ENCODE measurements at regions not wholly inside any gene's neighbourhood (a gene's known extent, or its start where the extent isn't known, plus 50 kb on each side); places are given as distances from the start of the nearest gene placed in this dataset.

DNA sequence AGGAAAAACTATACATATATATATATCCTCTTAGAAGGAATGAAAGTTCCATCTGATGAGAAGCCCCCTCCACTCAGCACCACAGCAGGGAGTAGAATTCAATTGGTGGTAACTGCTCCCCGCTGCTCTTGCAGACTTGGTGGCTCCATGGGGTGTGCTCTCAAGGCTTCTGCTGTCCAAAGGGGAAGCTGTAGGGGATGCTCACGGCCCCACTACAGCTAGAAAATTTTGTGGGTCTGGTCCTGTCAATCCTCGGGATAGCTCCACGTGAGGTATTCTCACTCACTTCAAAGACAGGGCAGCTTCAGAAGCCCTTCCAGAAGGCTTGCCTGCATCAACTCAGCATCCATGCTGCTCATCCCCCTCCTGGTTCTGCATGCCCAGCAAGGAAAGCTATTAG is 247.2 kb downstream of the CETN3 start:
- no peak overlapping the region for H3K27ac ChIP-seq (ENCODE audit: low read length)
- H3K4me2 ChIP-seq (ENCODE audit: low read length) = no peak overlapping the region
- H3K79me2 ChIP-seq (replicated peaks; ENCODE audit: insufficient read depth, low read length) = no peaks in the 10 kb centered on the region
- H3K27me3 ChIP-seq (ENCODE audit: insufficient read depth, low read depth, low read length) = no peaks in the 10 kb centered on the region
- H3K9ac ChIP-seq (ENCODE audit: low read length) = no peak overlapping the region
- no peaks in the 10 kb centered on the region for H3K9me2 ChIP-seq (ENCODE audit: insufficient read depth, low read length)
- no peaks in the 10 kb centered on the region for H3F3A ChIP-seq (ENCODE audit: insufficient read depth, low read length, poor library complexity, severe bottlenecking)
- TF ChIP-seq TAF1 (IDR thresholded peaks at IDR 0.05; ENCODE audit: low read depth) = no peak
- no peak overlapping the region for H3K4me3 ChIP-seq (ENCODE audit: low read length)
- H3K36me3 ChIP-seq (ENCODE audit: insufficient read depth, low read length) = no peaks in the 10 kb centered on the region
- H4K20me1 ChIP-seq (ENCODE audit: insufficient read depth) = no peaks in the 10 kb centered on the region
- H2AFZ ChIP-seq (ENCODE audit: low read depth, low read length) = no peak overlapping the region
- H3K9me3 ChIP-seq (ENCODE audit: low read length) = no peaks in the 10 kb centered on the region

- H3F3A ChIP-seq (ENCODE audit: insufficient read depth, low read length, poor library complexity, severe bottlenecking) = no peaks in the 10 kb centered on the region
- H3K36me3 ChIP-seq (ENCODE audit: insufficient read depth, low read length) = no peaks in the 10 kb centered on the region
- no peaks in the 10 kb centered on the region for H4K20me1 ChIP-seq (ENCODE audit: insufficient read depth)
- no peak overlapping the region for H2AFZ ChIP-seq (ENCODE audit: low read depth, low read length)
- TF ChIP-seq RAD21 (conservative IDR thresholded peaks at IDR 0.05) = no peak
- TF ChIP-seq TAF1 (IDR thresholded peaks at IDR 0.05; ENCODE audit: low read depth) = no peak
- TF ChIP-seq EP300 (conservative IDR thresholded peaks at IDR 0.05; ENCODE audit: poor library complexity, severe bottlenecking) = no peak
- no peak for TF ChIP-seq POLR2AphosphoS5 (IDR thresholded peaks at IDR 0.05)
- TF ChIP-seq, protein P1, sequence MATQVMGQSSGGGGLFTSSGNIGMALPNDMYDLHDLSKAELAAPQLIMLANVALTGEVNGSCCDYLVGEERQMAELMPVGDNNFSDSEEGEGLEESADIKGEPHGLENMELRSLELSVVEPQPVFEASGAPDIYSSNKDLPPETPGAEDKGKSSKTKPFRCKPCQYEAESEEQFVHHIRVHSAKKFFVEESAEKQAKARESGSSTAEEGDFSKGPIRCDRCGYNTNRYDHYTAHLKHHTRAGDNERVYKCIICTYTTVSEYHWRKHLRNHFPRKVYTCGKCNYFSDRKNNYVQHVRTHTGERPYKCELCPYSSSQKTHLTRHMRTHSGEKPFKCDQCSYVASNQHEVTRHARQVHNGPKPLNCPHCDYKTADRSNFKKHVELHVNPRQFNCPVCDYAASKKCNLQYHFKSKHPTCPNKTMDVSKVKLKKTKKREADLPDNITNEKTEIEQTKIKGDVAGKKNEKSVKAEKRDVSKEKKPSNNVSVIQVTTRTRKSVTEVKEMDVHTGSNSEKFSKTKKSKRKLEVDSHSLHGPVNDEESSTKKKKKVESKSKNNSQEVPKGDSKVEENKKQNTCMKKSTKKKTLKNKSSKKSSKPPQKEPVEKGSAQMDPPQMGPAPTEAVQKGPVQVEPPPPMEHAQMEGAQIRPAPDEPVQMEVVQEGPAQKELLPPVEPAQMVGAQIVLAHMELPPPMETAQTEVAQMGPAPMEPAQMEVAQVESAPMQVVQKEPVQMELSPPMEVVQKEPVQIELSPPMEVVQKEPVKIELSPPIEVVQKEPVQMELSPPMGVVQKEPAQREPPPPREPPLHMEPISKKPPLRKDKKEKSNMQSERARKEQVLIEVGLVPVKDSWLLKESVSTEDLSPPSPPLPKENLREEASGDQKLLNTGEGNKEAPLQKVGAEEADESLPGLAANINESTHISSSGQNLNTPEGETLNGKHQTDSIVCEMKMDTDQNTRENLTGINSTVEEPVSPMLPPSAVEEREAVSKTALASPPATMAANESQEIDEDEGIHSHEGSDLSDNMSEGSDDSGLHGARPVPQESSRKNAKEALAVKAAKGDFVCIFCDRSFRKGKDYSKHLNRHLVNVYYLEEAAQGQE (IDR thresholded peaks at IDR 0.05; ENCODE audit: borderline replicate concordance) = no peak
- TF ChIP-seq, protein P2, sequence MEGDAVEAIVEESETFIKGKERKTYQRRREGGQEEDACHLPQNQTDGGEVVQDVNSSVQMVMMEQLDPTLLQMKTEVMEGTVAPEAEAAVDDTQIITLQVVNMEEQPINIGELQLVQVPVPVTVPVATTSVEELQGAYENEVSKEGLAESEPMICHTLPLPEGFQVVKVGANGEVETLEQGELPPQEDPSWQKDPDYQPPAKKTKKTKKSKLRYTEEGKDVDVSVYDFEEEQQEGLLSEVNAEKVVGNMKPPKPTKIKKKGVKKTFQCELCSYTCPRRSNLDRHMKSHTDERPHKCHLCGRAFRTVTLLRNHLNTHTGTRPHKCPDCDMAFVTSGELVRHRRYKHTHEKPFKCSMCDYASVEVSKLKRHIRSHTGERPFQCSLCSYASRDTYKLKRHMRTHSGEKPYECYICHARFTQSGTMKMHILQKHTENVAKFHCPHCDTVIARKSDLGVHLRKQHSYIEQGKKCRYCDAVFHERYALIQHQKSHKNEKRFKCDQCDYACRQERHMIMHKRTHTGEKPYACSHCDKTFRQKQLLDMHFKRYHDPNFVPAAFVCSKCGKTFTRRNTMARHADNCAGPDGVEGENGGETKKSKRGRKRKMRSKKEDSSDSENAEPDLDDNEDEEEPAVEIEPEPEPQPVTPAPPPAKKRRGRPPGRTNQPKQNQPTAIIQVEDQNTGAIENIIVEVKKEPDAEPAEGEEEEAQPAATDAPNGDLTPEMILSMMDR (IDR thresholded peaks at IDR 0.05; ENCODE audit: poor library complexity, severe bottlenecking) = no peak
- TF ChIP-seq MXI1 (conservative IDR thresholded peaks at IDR 0.05; ENCODE audit: poor library complexity, severe bottlenecking) = no peak
- no peak for TF ChIP-seq EZH2 (IDR thresholded peaks at IDR 0.05; ENCODE audit: borderline replicate concordance, insufficient read depth, low read length, poor library complexity, severe bottlenecking)
- no peak for TF ChIP-seq SMC3 (conservative IDR thresholded peaks at IDR 0.05; ENCODE audit: poor library complexity)
- H3K79me2 ChIP-seq (replicated peaks; ENCODE audit: insufficient read depth, low read length) = no peaks in the 10 kb centered on the region
- H3K4me3 ChIP-seq (ENCODE audit: low read length) = no peak overlapping the region
- no peak overlapping the region for H3K4me2 ChIP-seq (ENCODE audit: low read length)
- H3K9me2 ChIP-seq (ENCODE audit: insufficient read depth, low read length) = no peaks in the 10 kb centered on the region
- H3K27me3 ChIP-seq (ENCODE audit: insufficient read depth, low read depth, low read length) = no peaks in the 10 kb centered on the region
- H3K27ac ChIP-seq (ENCODE audit: low read length) = no peak overlapping the region
- no peaks in the 10 kb centered on the region for H3K9me3 ChIP-seq (ENCODE audit: low read length)
- H3K9ac ChIP-seq (ENCODE audit: low read length) = no peak overlapping the region
These were observed 248.1 kb downstream of the CETN3 start for GRCh38 chr5:90161414-90161813.

- no peak overlapping the region for H3K9ac ChIP-seq (ENCODE audit: low read length)
- H3K9me3 ChIP-seq (ENCODE audit: low read length) = no peaks in the 10 kb centered on the region
- H3K36me3 ChIP-seq (ENCODE audit: insufficient read depth, low read length) = no peaks in the 10 kb centered on the region
- no peak overlapping the region for H2AFZ ChIP-seq (ENCODE audit: low read depth, low read length)
- no peaks in the 10 kb centered on the region for H3K79me2 ChIP-seq (replicated peaks; ENCODE audit: insufficient read depth, low read length)
- TF ChIP-seq SMC3 (conservative IDR thresholded peaks at IDR 0.05; ENCODE audit: poor library complexity) (no peak), MXI1 (conservative IDR thresholded peaks at IDR 0.05; ENCODE audit: poor library complexity, severe bottlenecking) (no peak), EP300 (conservative IDR thresholded peaks at IDR 0.05; ENCODE audit: poor library complexity, severe bottlenecking) (no peak), POLR2AphosphoS5 (IDR thresholded peaks at IDR 0.05) (no peak), RAD21 (conservative IDR thresholded peaks at IDR 0.05) (no peak), EZH2 (IDR thresholded peaks at IDR 0.05; ENCODE audit: borderline replicate concordance, insufficient read depth, low read length, poor library complexity, severe bottlenecking) (no peak), TAF1 (IDR thresholded peaks at IDR 0.05; ENCODE audit: low read depth) (no peak)
- TF ChIP-seq, protein P2 (IDR thresholded peaks at IDR 0.05; ENCODE audit: poor library complexity, severe bottlenecking) = no peak
- TF ChIP-seq, protein P1 (IDR thresholded peaks at IDR 0.05; ENCODE audit: borderline replicate concordance) = no peak
- no peak overlapping the region for H3K4me2 ChIP-seq (ENCODE audit: low read length)
- no peaks in the 10 kb centered on the region for H4K20me1 ChIP-seq (ENCODE audit: insufficient read depth)
- no peaks in the 10 kb centered on the region for H3K9me2 ChIP-seq (ENCODE audit: insufficient read depth, low read length)
- H3K27ac ChIP-seq (ENCODE audit: low read length) = no peak overlapping the region
- H3F3A ChIP-seq (ENCODE audit: insufficient read depth, low read length, poor library complexity, severe bottlenecking) = no peaks in the 10 kb centered on the region
- H3K4me3 ChIP-seq (ENCODE audit: low read length) = no peak overlapping the region
- no peaks in the 10 kb centered on the region for H3K27me3 ChIP-seq (ENCODE audit: insufficient read depth, low read depth, low read length)
These were observed 251.4 kb downstream of the CETN3 start for GRCh38 chr5:90158131-90158530.

Measured in neural cell (in vitro differentiated cells).